Activated T-helper 9 cell treated with anti-CD3 and anti-CD28 coated beads, Interleukin-2, amount 50 U/mL, for 16 hours (primary cell): ENCODE measurements at regions not wholly inside any gene's neighbourhood (a gene's known extent, or its start where the extent isn't known, plus 50 kb on each side); places are given as distances from the start of the nearest gene placed in this dataset.

Experiments
- DNase-seq: peaks from one replicate; pipeline ENCODE4 v3.0.0-alpha.2; 2020; ENCODE audit warnings: low read depth

- DNase-seq, result no peak
Observed at GRCh38 chr20:60064554-60065196, 106.5 kb downstream of the CDH26 start.

- no peak for DNase-seq
Observed at GRCh38 chr20:60065741-60066437, 107.7 kb downstream of the CDH26 start.

- DNase-seq, result no peak
Observed at GRCh38 chr20:60066438-60066823, 108.2 kb downstream of the CDH26 start.

- no peak for DNase-seq
Observed at GRCh38 chr20:60068509-60068908, 110.3 kb downstream of the CDH26 start.

GRCh38 chr20:60069656-60070055, 111.4 kb downstream of the CDH26 start:
- no peak for DNase-seq

- no peak for DNase-seq
Observed at GRCh38 chr20:60070791-60071190, 112.6 kb downstream of the CDH26 start.

GRCh38 chr20:60071965-60072364, 113.7 kb downstream of the CDH26 start:
- DNase-seq, result no peak

GRCh38 chr20:60073086-60073485, 114.9 kb downstream of the CDH26 start:
- DNase-seq, result no peak

- no peak for DNase-seq
Observed at GRCh38 chr20:60073504-60073903, 115.3 kb downstream of the CDH26 start.

- no peak for DNase-seq
Observed at GRCh38 chr20:60074276-60074675, 116.1 kb downstream of the CDH26 start.

GRCh38 chr20:60078351-60079250, 120.4 kb downstream of the CDH26 start:
- no peak for DNase-seq

- DNase-seq, result no peak
Observed at GRCh38 chr20:60080401-60080800, 122.2 kb downstream of the CDH26 start.

- DNase-seq, result no peak
Observed at GRCh38 chr20:60085551-60086132, 127.4 kb downstream of the CDH26 start.

- DNase-seq, result no peak
Observed at GRCh38 chr20:60086821-60087562, 128.8 kb downstream of the CDH26 start.

- no peak for DNase-seq
Observed at GRCh38 chr20:60087563-60088105, 129.4 kb downstream of the CDH26 start.

GRCh38 chr20:60088236-60088635, 130.0 kb downstream of the CDH26 start:
- DNase-seq, result no peak

GRCh38 chr20:60090631-60091030, 132.4 kb downstream of the CDH26 start:
- DNase-seq, result no peak

GRCh38 chr20:60091305-60091704, 133.1 kb downstream of the CDH26 start:
- DNase-seq, result no peak

- no peak for DNase-seq
Observed at GRCh38 chr20:60091861-60092260, 133.6 kb downstream of the CDH26 start.

- no peak for DNase-seq
Observed at GRCh38 chr20:60092729-60093128, 134.5 kb downstream of the CDH26 start.

- DNase-seq, result no peak
Observed at GRCh38 chr20:60095456-60095855, 137.2 kb downstream of the CDH26 start.
